Calu3 (cell line): ENCODE measurements at regions not wholly inside any gene's neighbourhood (a gene's known extent, or its start where the extent isn't known, plus 50 kb on each side); places are given as distances from the start of the nearest gene placed in this dataset.

Experiments
- BruUV-seq: library from RNA; stranded (reverse); fragments of 400-500 nt; replicated peaks from 2 replicates; lab custom pipeline; 2021; lab: Mats Ljungman, UMichigan
- CTCF ChIA-PET: fragments of 300-600 bp; sonication (Branson Sonifier 250); formaldehyde crosslinking; loops from one replicate; lab custom pipeline; 2022; ENCODE audit warnings: antibody characterized with exemption; lab: Charles Lee
- DNase-seq: peaks from one replicate; pipeline ENCODE4 v3.0.0; 2022
- H3K27ac Mint-ChIP-seq: one replicate; pipeline ENCODE4 v1.8.0; 2022; ENCODE audit warnings: mixed read lengths; ENCODE audit not compliant: unreplicated experiment
- H3K27me3 Mint-ChIP-seq: one replicate; pipeline ENCODE4 v1.8.0; 2022; ENCODE audit warnings: mixed read lengths; ENCODE audit not compliant: unreplicated experiment
- H3K36me3 Mint-ChIP-seq: one replicate; pipeline ENCODE4 v1.8.0; 2022; ENCODE audit warnings: mild to moderate bottlenecking, moderate library complexity, mixed read lengths; ENCODE audit not compliant: insufficient read depth, unreplicated experiment
- H3K4me1 Mint-ChIP-seq: one replicate; pipeline ENCODE4 v1.8.0; 2022; ENCODE audit warnings: mild to moderate bottlenecking, low read depth, mixed read lengths; ENCODE audit not compliant: unreplicated experiment
- H3K4me3 Mint-ChIP-seq: one replicate; pipeline ENCODE4 v1.8.0; 2022; ENCODE audit warnings: mild to moderate bottlenecking, low read depth, moderate library complexity, mixed read lengths; ENCODE audit not compliant: unreplicated experiment
- H3K9me3 Mint-ChIP-seq: one replicate; pipeline ENCODE4 v1.8.0; 2022; ENCODE audit warnings: low read depth, mixed read lengths; ENCODE audit not compliant: unreplicated experiment
- CTCF ChIP-seq: fragments of 200-600 bp; IDR thresholded peaks from one replicate; pipeline ENCODE4 v1.8.0; 2022; ENCODE audit warnings: antibody characterized with exemption; ENCODE audit not compliant: unreplicated experiment
- intact Hi-C: fragments of 100-400 bp; cut with micrococcal nuclease; formaldehyde crosslinking; loops from one replicate; pipeline ENCODE4 v1.10.0; 2022; ENCODE audit not compliant: unreplicated experiment

GRCh38 chr2:198994678-198995077 lies 463.1 kb downstream of the SATB2 start:
- Mint-ChIP-seq H3K27ac (no peak overlapping the region), H3K9me3 (peaks cover 9% of the 10 kb centered on the region), H3K4me1 (no peaks in the 10 kb centered on the region), H3K27me3 (no peaks in the 10 kb centered on the region), H3K4me3 (no peak overlapping the region), H3K36me3 (no peaks in the 10 kb centered on the region)
- DNase-seq: no peak
- CTCF ChIA-PET: no interaction called here
- intact Hi-C loops: no loop called here
- BruUV-seq: no TSS peak
- no peak for TF ChIP-seq CTCF

GRCh38 chr2:198991431-198991830 lies 466.3 kb downstream of the SATB2 start:
- no peaks in the 10 kb centered on the region for H3K27me3 Mint-ChIP-seq
- H3K4me3 Mint-ChIP-seq: no peak overlapping the region
- DNase-seq: no peak
- intact Hi-C loops: no loop called here
- BruUV-seq: no TSS peak
- no peaks in the 10 kb centered on the region for H3K36me3 Mint-ChIP-seq
- no peak for TF ChIP-seq CTCF
- H3K4me1 Mint-ChIP-seq: no peaks in the 10 kb centered on the region
- CTCF ChIA-PET: no interaction called here
- peaks cover 7% of the 10 kb centered on the region for H3K9me3 Mint-ChIP-seq
- no peak overlapping the region for H3K27ac Mint-ChIP-seq

GRCh38 chr2:198975779-198976178 lies 482.0 kb downstream of the SATB2 start:
- Mint-ChIP-seq H3K4me3 (no peak overlapping the region), H3K36me3 (no peaks in the 10 kb centered on the region), H3K27me3 (no peaks in the 10 kb centered on the region), H3K27ac (no peak overlapping the region), H3K9me3 (peaks cover 3% of the 10 kb centered on the region), H3K4me1 (no peaks in the 10 kb centered on the region)
- no peak for DNase-seq
- intact Hi-C loops: no loop called here
- no peak for TF ChIP-seq CTCF
- CTCF ChIA-PET: no interaction called here
- no TSS peak for BruUV-seq

- intact Hi-C loops: no loop called here
- Mint-ChIP-seq H3K27ac (no peak overlapping the region), H3K27me3 (no peaks in the 10 kb centered on the region), H3K4me1 (peaks cover 4% of the 10 kb centered on the region), H3K9me3 (peaks cover 3% of the 10 kb centered on the region), H3K4me3 (no peak overlapping the region), H3K36me3 (no peaks in the 10 kb centered on the region)
- no peak for TF ChIP-seq CTCF
- CTCF ChIA-PET: no interaction called here
- DNase-seq: no peak
- BruUV-seq: no TSS peak
These were observed 484.0 kb downstream of the SATB2 start for GRCh38 chr2:198973785-198974184.
